Erythroblast (primary cell): ENCODE measurements at regions not wholly inside any gene's neighbourhood (a gene's known extent, or its start where the extent isn't known, plus 50 kb on each side); places are given as distances from the start of the nearest gene placed in this dataset.

Source experiments
- GATA1 ChIP-seq: IDR thresholded peaks from 2 replicates; pipeline ENCODE4 v1.6.1; 2011; ENCODE audit warnings: low read depth, mild to moderate bottlenecking, control low read depth, low read length, moderate library complexity
- POLR2A ChIP-seq: IDR thresholded peaks from 2 replicates; pipeline ENCODE4 v1.6.1; 2011; ENCODE audit warnings: mild to moderate bottlenecking, low read length

GRCh38 chr4:121221201-121221600, 57.1 kb upstream of the TNIP3 start:
- TF ChIP-seq POLR2A (no peak), GATA1 (no peak)
